ENCODE measurements at regions not wholly inside any gene's neighbourhood (a gene's known extent, or its start where the extent isn't known, plus 50 kb on each side); places are given as distances from the start of the nearest gene placed in this dataset.

DNA sequence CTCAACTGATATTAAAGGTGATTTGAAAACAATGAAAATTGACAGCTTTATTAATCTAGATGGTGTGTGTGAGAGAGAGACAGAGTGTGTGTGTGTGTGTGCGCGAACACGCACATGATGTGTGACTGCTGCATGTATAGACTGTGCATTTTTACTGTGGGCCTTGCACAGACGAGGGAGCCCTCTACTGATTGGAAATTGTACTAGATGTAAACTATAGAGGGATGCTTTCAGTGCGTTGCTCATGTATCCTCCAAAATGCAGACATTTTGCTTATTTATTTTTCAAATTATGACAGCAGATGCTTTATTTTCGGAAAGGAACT is 168.4 kb upstream of the GK2 start:
- TF ChIP-seq SMC3 (IDR thresholded peaks at IDR 0.05; ENCODE audit: low read depth, low read length) (peak; percentile 78), RXRA (IDR thresholded peaks at IDR 0.05; ENCODE audit: borderline replicate concordance, low read depth) (no peak), POLR2AphosphoS5 (IDR thresholded peaks at IDR 0.05; ENCODE audit: low read depth, low read length) (no peak), EP300 (IDR thresholded peaks at IDR 0.05; ENCODE audit: borderline replicate concordance in 1 of 2, low read depth in 1 of 2, low read length in 1 of 2) (no peak), FOXJ3 (CRISPR knock-in tag; IDR thresholded peaks at IDR 0.05) (no peak), TEAD4 (IDR thresholded peaks at IDR 0.05; ENCODE audit: borderline replicate concordance, insufficient read depth) (no peak), SIN3A (IDR thresholded peaks at IDR 0.05; ENCODE audit: borderline replicate concordance, low read depth, low read length) (no peak)
- TF ChIP-seq, protein P1, sequence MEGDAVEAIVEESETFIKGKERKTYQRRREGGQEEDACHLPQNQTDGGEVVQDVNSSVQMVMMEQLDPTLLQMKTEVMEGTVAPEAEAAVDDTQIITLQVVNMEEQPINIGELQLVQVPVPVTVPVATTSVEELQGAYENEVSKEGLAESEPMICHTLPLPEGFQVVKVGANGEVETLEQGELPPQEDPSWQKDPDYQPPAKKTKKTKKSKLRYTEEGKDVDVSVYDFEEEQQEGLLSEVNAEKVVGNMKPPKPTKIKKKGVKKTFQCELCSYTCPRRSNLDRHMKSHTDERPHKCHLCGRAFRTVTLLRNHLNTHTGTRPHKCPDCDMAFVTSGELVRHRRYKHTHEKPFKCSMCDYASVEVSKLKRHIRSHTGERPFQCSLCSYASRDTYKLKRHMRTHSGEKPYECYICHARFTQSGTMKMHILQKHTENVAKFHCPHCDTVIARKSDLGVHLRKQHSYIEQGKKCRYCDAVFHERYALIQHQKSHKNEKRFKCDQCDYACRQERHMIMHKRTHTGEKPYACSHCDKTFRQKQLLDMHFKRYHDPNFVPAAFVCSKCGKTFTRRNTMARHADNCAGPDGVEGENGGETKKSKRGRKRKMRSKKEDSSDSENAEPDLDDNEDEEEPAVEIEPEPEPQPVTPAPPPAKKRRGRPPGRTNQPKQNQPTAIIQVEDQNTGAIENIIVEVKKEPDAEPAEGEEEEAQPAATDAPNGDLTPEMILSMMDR (IDR thresholded peaks at IDR 0.05): peak; percentile 63
- TF ChIP-seq, protein P2, sequence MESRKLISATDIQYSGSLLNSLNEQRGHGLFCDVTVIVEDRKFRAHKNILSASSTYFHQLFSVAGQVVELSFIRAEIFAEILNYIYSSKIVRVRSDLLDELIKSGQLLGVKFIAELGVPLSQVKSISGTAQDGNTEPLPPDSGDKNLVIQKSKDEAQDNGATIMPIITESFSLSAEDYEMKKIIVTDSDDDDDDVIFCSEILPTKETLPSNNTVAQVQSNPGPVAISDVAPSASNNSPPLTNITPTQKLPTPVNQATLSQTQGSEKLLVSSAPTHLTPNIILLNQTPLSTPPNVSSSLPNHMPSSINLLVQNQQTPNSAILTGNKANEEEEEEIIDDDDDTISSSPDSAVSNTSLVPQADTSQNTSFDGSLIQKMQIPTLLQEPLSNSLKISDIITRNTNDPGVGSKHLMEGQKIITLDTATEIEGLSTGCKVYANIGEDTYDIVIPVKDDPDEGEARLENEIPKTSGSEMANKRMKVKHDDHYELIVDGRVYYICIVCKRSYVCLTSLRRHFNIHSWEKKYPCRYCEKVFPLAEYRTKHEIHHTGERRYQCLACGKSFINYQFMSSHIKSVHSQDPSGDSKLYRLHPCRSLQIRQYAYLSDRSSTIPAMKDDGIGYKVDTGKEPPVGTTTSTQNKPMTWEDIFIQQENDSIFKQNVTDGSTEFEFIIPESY (IDR thresholded peaks at IDR 0.05; ENCODE audit: borderline replicate concordance, low read depth): no peak
- TF ChIP-seq, protein P3, sequence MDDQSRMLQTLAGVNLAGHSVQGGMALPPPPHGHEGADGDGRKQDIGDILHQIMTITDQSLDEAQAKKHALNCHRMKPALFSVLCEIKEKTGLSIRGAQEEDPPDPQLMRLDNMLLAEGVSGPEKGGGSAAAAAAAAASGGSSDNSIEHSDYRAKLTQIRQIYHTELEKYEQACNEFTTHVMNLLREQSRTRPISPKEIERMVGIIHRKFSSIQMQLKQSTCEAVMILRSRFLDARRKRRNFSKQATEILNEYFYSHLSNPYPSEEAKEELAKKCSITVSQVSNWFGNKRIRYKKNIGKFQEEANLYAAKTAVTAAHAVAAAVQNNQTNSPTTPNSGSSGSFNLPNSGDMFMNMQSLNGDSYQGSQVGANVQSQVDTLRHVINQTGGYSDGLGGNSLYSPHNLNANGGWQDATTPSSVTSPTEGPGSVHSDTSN (IDR thresholded peaks at IDR 0.05): no peak

Measured in SK-N-SH (cell line).